ENCODE measurements at regions not wholly inside any gene's neighbourhood (a gene's known extent, or its start where the extent isn't known, plus 50 kb on each side); places are given as distances from the start of the nearest gene placed in this dataset.
"Not testable (repeated sequence)": the region's sequence is repeated elsewhere in the genome, so short reads cannot be mapped to it uniquely, and the experiment has no call there.

- 72 to 88% methylated on average over 5 to 9 of the region's 13 CpGs for WGBS, 2 donors (ENCODE audit: low coverage in 1 of 2)
- H3K9me3 ChIP-seq; H3K27me3 ChIP-seq; intact Hi-C loops (cut with DNase I; ENCODE audit: low total_unique reads); in situ Hi-C loops (cut with MboI; ENCODE audit: low pct_ligation_motif_present in 1 of 4, low pct_unique_long_range_greater_than_20kb in 1 of 4, low sequenced_read_pairs in 3 of 4); H3K27ac ChIP-seq; DNase-seq; H3K4me3 ChIP-seq; H3K4me1 ChIP-seq: not testable (repeated sequence)
- peaks cover 0 to 36% (median 8%) of the 10 kb centered on the region in 4 donors for H3K36me3 ChIP-seq
Observed at GRCh38 chr3:195669310-195669709, 51.5 kb upstream of the MUC20 start.

GRCh38 chr3:195668131-195668766, 52.5 kb upstream of the MUC20 start:
- H3K4me1 ChIP-seq; H3K27ac ChIP-seq; intact Hi-C loops (cut with DNase I; ENCODE audit: low total_unique reads); DNase-seq; in situ Hi-C loops (cut with MboI; ENCODE audit: low pct_ligation_motif_present in 1 of 4, low pct_unique_long_range_greater_than_20kb in 1 of 4, low sequenced_read_pairs in 3 of 4); H3K27me3 ChIP-seq; H3K9me3 ChIP-seq; H3K4me3 ChIP-seq: not testable (repeated sequence)
- peaks cover 0 to 31% (median 6%) of the 10 kb centered on the region in 4 donors for H3K36me3 ChIP-seq
- 97% methylated on average over 24 of the region's 24 CpGs; no CpG with 5 or more reads in 1 of the 2 donors for WGBS, 2 donors (ENCODE audit: low coverage in 1 of 2)

GRCh38 chr3:195665311-195665710, 55.5 kb upstream of the MUC20 start:
- H3K4me1 ChIP-seq; H3K4me3 ChIP-seq; in situ Hi-C loops (cut with MboI; ENCODE audit: low pct_ligation_motif_present in 1 of 4, low pct_unique_long_range_greater_than_20kb in 1 of 4, low sequenced_read_pairs in 3 of 4): not testable (repeated sequence)

GRCh38 chr3:195664131-195664530, 56.6 kb upstream of the MUC20 start:
- H3K4me3 ChIP-seq; H3K27me3 ChIP-seq; intact Hi-C loops (cut with DNase I; ENCODE audit: low total_unique reads); H3K9me3 ChIP-seq; H3K27ac ChIP-seq; DNase-seq; H3K4me1 ChIP-seq; in situ Hi-C loops (cut with MboI; ENCODE audit: low pct_ligation_motif_present in 1 of 4, low pct_unique_long_range_greater_than_20kb in 1 of 4, low sequenced_read_pairs in 3 of 4): not testable (repeated sequence)
- peaks cover 0 to 16% (median 3%) of the 10 kb centered on the region in 4 donors for H3K36me3 ChIP-seq
- 86 to 92% methylated on average over 5 to 12 of the region's 12 CpGs for WGBS, 2 donors (ENCODE audit: low coverage in 1 of 2)

More at GRCh38 chr3:195665311-195665710, 55.5 kb upstream of the MUC20 start:
- intact Hi-C loops (cut with DNase I; ENCODE audit: low total_unique reads); DNase-seq; H3K27me3 ChIP-seq; H3K27ac ChIP-seq; H3K9me3 ChIP-seq: not testable (repeated sequence)
- peaks cover 0 to 16% (median 3%) of the 10 kb centered on the region in 4 donors for H3K36me3 ChIP-seq
- WGBS, 2 donors (ENCODE audit: low coverage in 1 of 2): 97% methylated on average over 19 of the region's 19 CpGs; no CpG with 5 or more reads in 1 of the 2 donors

DNA sequence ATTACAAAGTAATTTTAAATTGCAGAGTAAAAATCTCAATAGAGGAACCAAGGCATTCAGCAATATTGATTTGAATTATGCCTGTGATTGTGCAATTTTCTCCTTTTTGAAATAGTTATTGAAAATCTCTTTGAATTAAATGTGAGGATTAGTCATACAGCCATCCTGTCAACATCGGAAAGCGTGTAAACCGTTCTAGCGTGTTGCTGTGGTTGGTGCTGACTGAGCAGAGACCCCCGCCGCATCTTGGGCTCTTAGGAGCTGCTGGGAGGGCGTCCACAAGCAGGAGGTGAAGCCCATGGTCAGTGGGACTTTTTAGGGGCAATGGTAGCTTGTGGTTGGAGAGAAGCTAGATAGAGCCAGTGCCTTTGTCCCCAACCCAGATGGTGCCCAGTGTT, 61.6 kb upstream of the MUC20 start:
- H3K4me1 ChIP-seq; DNase-seq; H3K9me3 ChIP-seq; intact Hi-C loops (cut with DNase I; ENCODE audit: low total_unique reads); in situ Hi-C loops (cut with MboI; ENCODE audit: low pct_ligation_motif_present in 1 of 4, low pct_unique_long_range_greater_than_20kb in 1 of 4, low sequenced_read_pairs in 3 of 4); H3K36me3 ChIP-seq; H3K27me3 ChIP-seq: not testable (repeated sequence)
- Histone ChIP-seq H3K4me3 (peak overlapping the region in 1 of 4 donors; percentile 76), H3K27ac (peak overlapping the region in 1 of 4 donors; percentile 95)
- 40% methylated on average over 2 of the region's 7 CpGs; no CpG with 5 or more reads in 1 of the 2 donors for WGBS, 2 donors (ENCODE audit: low coverage in 1 of 2)

- in situ Hi-C loops (cut with MboI; ENCODE audit: low pct_ligation_motif_present in 1 of 4, low pct_unique_long_range_greater_than_20kb in 1 of 4, low sequenced_read_pairs in 3 of 4); H3K4me1 ChIP-seq; H3K36me3 ChIP-seq; intact Hi-C loops (cut with DNase I; ENCODE audit: low total_unique reads); H3K9me3 ChIP-seq; H3K27me3 ChIP-seq: not testable (repeated sequence)
- WGBS, 2 donors (ENCODE audit: low coverage in 1 of 2): 5% methylated on average over 13 of the region's 53 CpGs; no CpG with 5 or more reads in 1 of the 2 donors
- H3K27ac ChIP-seq: peak overlapping the region; percentile 84 to 95 (median 90)
- DNase-seq: peak; percentile 69
- peak overlapping the region; percentile 51 to 76 (median 58) for H3K4me3 ChIP-seq
Observed at GRCh38 chr3:195658381-195659135, 62.2 kb upstream of the MUC20 start.

- H3K27me3 ChIP-seq; in situ Hi-C loops (cut with MboI; ENCODE audit: low pct_ligation_motif_present in 1 of 4, low pct_unique_long_range_greater_than_20kb in 1 of 4, low sequenced_read_pairs in 3 of 4); H3K9me3 ChIP-seq; H3K36me3 ChIP-seq; H3K4me1 ChIP-seq; intact Hi-C loops (cut with DNase I; ENCODE audit: low total_unique reads): not testable (repeated sequence)
- TF ChIP-seq POLR2AphosphoS5 (IDR thresholded peaks at IDR 0.05): peak in 2 of 3 donors; percentile 23 to 80
- peak; percentile 89 for DNase-seq
- 0% methylated on average over 31 of the region's 99 CpGs; no CpG with 5 or more reads in 1 of the 2 donors for whole genome bisulfite sequencing, 2 donors (ENCODE audit: low coverage in 1 of 2)
- H3K4me3 ChIP-seq: peak overlapping the region; percentile 58 to 83 (median 67)
- peak overlapping the region; percentile 84 to 95 (median 90) for H3K27ac ChIP-seq
Observed at GRCh38 chr3:195657475-195658372, 63.1 kb upstream of the MUC20 start.

- intact Hi-C loops (cut with DNase I; ENCODE audit: low total_unique reads); H3K4me3 ChIP-seq; in situ Hi-C loops (cut with MboI; ENCODE audit: low pct_ligation_motif_present in 1 of 4, low pct_unique_long_range_greater_than_20kb in 1 of 4, low sequenced_read_pairs in 3 of 4); H3K9me3 ChIP-seq; H3K27me3 ChIP-seq; H3K4me1 ChIP-seq; DNase-seq; H3K36me3 ChIP-seq; H3K27ac ChIP-seq: not testable (repeated sequence)
- 94% methylated on average over 16 of the region's 16 CpGs; no CpG with 5 or more reads in 1 of the 2 donors for WGBS, 2 donors (ENCODE audit: low coverage in 1 of 2)
Observed at GRCh38 chr3:195656091-195656490, 64.7 kb upstream of the MUC20 start.

DNA sequence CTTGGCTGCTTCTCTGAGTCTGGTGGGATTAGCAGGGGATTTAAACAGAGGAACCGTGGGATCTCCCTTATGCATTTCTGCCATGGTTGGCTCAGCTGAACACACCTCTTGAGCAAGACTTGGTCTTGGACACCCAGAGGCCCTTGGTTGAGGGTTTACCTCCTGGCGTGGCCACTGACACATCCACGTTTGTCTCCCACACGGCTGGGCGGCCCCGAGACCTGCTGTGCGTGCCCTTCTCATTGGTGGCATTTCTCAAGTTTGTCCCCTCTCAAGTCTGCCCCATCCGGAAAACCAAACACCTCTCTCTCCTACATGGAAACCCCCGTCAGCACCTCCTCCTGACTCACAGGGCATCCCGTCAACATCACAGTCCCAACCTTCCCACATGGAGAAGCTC, 66.0 kb upstream of the MUC20 start:
- 90% methylated on average over 9 of the region's 10 CpGs; no CpG with 5 or more reads in 1 of the 2 donors for WGBS, 2 donors (ENCODE audit: low coverage in 1 of 2)
- intact Hi-C loops (cut with DNase I; ENCODE audit: low total_unique reads); H3K9me3 ChIP-seq; H3K27ac ChIP-seq; H3K4me1 ChIP-seq; H3K4me3 ChIP-seq; H3K36me3 ChIP-seq; DNase-seq; in situ Hi-C loops (cut with MboI; ENCODE audit: low pct_ligation_motif_present in 1 of 4, low pct_unique_long_range_greater_than_20kb in 1 of 4, low sequenced_read_pairs in 3 of 4); H3K27me3 ChIP-seq: not testable (repeated sequence)

GRCh38 chr3:195654138-195654537, 66.6 kb upstream of the MUC20 start:
- WGBS, 2 donors (ENCODE audit: low coverage in 1 of 2): 86% methylated on average over 13 of the region's 15 CpGs; no CpG with 5 or more reads in 1 of the 2 donors
- in situ Hi-C loops (cut with MboI; ENCODE audit: low pct_ligation_motif_present in 1 of 4, low pct_unique_long_range_greater_than_20kb in 1 of 4, low sequenced_read_pairs in 3 of 4); H3K4me1 ChIP-seq; H3K9me3 ChIP-seq; H3K36me3 ChIP-seq; H3K4me3 ChIP-seq; H3K27me3 ChIP-seq; intact Hi-C loops (cut with DNase I; ENCODE audit: low total_unique reads); DNase-seq; H3K27ac ChIP-seq: not testable (repeated sequence)
